NCI-H1436 (cell line): ENCODE measurements at regions not wholly inside any gene's neighbourhood (a gene's known extent, or its start where the extent isn't known, plus 50 kb on each side); places are given as distances from the start of the nearest gene placed in this dataset.

Source experiments
- DNase-seq: peaks from one replicate; lab custom pipeline; 2025; lab: John Stamatoyannopoulos, UW

DNA sequence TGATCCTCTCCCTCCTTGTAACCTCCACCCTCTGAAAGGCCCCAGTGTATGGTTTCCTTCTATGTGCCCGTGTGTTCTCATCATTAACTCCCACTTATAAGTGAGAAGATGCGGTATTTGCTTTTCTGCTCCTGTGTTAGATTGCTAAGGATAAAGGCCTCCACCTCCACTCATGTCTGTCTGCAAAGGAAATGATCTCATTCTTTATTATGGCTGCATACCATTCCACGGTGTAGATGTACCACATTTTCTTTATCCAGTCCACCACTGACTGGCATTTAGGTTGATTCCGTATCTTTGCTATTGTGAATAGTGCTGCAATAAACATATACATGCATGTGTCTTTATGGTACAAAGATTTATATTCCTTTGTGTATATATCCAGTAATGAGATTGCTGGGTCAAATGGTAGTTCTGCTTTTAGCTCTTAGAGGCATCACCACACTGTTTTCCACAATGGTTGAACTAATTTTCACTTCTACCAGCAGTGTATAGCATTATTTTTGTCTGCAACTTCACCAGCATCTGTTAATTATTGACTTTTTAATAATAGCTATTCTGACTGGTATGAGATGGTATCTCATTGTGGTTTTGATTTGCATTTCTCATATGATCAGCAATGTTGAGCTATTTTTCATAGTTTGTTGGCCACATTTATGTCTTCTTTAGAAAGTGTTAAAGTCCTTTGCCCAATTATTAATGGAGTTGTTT is 1030.9 kb downstream of the FSTL5 start:
- DNase-seq, result no peak

GRCh38 chr4:161121451-161121850 is 1042.3 kb downstream of the FSTL5 start:
- DNase-seq, result no peak

- no peak for DNase-seq
These were observed 1061.9 kb downstream of the FSTL5 start for GRCh38 chr4:161101881-161102280.

DNA sequence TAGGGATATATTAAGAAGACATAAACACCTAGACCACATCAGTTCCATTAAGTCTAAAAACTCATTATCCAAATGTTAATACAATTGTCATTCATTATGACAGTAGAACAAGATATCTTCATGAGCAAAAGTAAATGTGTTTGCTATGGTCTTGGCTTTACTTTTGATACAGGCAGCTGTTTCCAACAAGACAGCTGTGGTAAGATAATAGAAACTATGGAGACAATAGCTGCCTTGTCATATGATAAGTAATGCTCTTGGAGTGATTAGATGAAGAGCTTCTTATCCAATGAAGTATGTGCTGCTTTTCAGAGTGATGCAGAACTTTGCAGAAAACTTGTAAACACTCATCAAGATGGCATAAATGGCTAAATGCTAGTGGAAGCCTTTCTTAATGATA is 1066.0 kb downstream of the FSTL5 start:
- no peak for DNase-seq

- no peak for DNase-seq
These were observed 1102.8 kb downstream of the FSTL5 start for GRCh38 chr4:161061046-161061445.
